ENCODE measurements at regions not wholly inside any gene's neighbourhood (a gene's known extent, or its start where the extent isn't known, plus 50 kb on each side); places are given as distances from the start of the nearest gene placed in this dataset.
"Not testable (repeated sequence)": the region's sequence is repeated elsewhere in the genome, so short reads cannot be mapped to it uniquely, and the experiment has no call there.

DNA sequence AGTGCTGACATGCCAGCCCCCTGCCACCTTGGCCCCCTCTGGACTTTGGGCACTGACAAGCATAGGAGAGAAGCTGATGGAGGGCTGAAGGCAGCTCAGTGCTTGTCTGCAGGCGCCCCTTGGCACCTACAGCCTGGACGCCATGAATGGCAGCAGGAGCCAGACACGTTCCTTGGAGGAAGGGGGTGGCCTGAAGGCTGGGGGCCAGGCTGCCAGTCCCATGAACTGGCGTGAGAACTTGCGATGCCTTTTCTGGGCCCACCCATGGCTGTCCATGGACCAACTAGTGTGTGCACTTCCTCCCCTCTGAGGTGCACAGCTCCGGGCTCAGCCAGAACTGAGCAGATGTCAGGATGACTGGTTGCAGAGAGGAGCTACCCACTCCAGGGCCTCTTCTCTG lies 99.0 kb upstream of the RANBP6 start:
- H3K4me1 Mint-ChIP-seq (ENCODE audit: low read depth) = no peaks in the 10 kb centered on the region
- H3K27ac Mint-ChIP-seq = no peak overlapping the region
- peaks cover 7% of the 10 kb centered on the region for H3K27me3 Mint-ChIP-seq
- no peak overlapping the region for H3K4me3 Mint-ChIP-seq
- H3K9me3 Mint-ChIP-seq = no peaks in the 10 kb centered on the region
- H3K36me3 Mint-ChIP-seq (ENCODE audit: low read depth) = no peaks in the 10 kb centered on the region

DNA sequence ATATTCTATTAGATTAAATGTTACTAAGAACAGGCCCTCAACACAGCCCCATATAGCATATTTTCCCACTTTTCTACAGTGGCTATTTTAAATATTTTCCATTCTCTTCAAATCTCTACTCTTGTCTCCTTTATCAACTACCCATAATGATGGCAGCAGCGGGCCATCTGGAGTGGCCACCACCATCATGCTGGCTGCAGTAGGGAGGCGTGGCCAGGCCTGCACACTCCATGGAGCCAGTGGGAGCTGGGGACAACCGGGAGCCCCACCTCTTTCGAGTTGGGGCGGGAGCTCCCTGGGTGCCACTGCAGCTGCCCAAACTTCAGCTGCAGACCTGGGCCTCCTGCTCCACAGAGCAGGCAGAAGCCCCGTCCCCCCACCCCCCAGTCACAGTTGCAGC lies 98.4 kb upstream of the RANBP6 start:
- Mint-ChIP-seq H3K36me3 (ENCODE audit: low read depth) (no peaks in the 10 kb centered on the region), H3K4me3 (no peak overlapping the region), H3K27ac (no peak overlapping the region), H3K4me1 (ENCODE audit: low read depth) (no peaks in the 10 kb centered on the region), H3K27me3 (peaks cover 7% of the 10 kb centered on the region), H3K9me3 (no peaks in the 10 kb centered on the region)

- H3K4me1 Mint-ChIP-seq (ENCODE audit: low read depth) = no peaks in the 10 kb centered on the region
- no peak overlapping the region for H3K27ac Mint-ChIP-seq
Measured at GRCh38 chr9:6113312-6113711, 97.9 kb upstream of the RANBP6 start.

GRCh38 chr9:6109986-6110385 lies 94.6 kb upstream of the RANBP6 start:
- H3K4me3 Mint-ChIP-seq = no peak overlapping the region
- peaks cover 5% of the 10 kb centered on the region for H3K4me1 Mint-ChIP-seq (ENCODE audit: low read depth)
- no peaks in the 10 kb centered on the region for H3K9me3 Mint-ChIP-seq
- H3K27ac Mint-ChIP-seq = no peak overlapping the region
- no peaks in the 10 kb centered on the region for H3K36me3 Mint-ChIP-seq (ENCODE audit: low read depth)
- no peaks in the 10 kb centered on the region for H3K27me3 Mint-ChIP-seq

More at GRCh38 chr9:6113312-6113711, 97.9 kb upstream of the RANBP6 start:
- Mint-ChIP-seq H3K4me3 (no peak overlapping the region), H3K27me3 (peaks cover 4% of the 10 kb centered on the region), H3K9me3 (no peaks in the 10 kb centered on the region), H3K36me3 (ENCODE audit: low read depth) (no peaks in the 10 kb centered on the region)

- Mint-ChIP-seq H3K4me3 (no peak overlapping the region), H3K9me3 (no peaks in the 10 kb centered on the region), H3K27ac (no peak overlapping the region), H3K36me3 (ENCODE audit: low read depth) (no peaks in the 10 kb centered on the region), H3K27me3 (no peaks in the 10 kb centered on the region), H3K4me1 (ENCODE audit: low read depth) (peaks cover 5% of the 10 kb centered on the region)
Measured at GRCh38 chr9:6109571-6109970, 94.1 kb upstream of the RANBP6 start.

- no peak overlapping the region for H3K27ac Mint-ChIP-seq
- H3K27me3 Mint-ChIP-seq = no peaks in the 10 kb centered on the region
- peaks cover 5% of the 10 kb centered on the region for H3K4me1 Mint-ChIP-seq (ENCODE audit: low read depth)
- no peaks in the 10 kb centered on the region for H3K9me3 Mint-ChIP-seq
- no peak overlapping the region for H3K4me3 Mint-ChIP-seq
- no peaks in the 10 kb centered on the region for H3K36me3 Mint-ChIP-seq (ENCODE audit: low read depth)
Measured at GRCh38 chr9:6106711-6107339, 91.4 kb upstream of the RANBP6 start.

DNA sequence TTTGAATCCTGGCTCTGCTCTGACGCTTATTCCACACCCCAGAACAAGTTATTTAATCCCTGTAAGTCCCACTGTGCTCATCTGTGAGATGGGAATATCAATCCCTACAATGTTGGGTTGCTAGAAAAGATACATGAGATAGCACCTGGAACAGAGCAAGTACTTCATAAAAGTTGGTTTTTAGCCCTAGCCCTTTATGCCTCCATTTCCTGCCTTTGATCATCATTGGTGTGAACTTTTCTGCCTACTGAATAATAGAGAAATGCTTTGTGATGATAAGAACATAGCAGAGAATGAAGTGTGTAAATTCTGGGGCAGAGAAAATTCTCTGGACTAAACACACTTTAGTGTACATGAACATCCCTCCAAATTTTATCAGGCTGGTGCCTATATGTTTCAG lies 90.3 kb upstream of the RANBP6 start:
- H3K4me1 Mint-ChIP-seq (ENCODE audit: low read depth) = peaks cover 5% of the 10 kb centered on the region
- H3K9me3 Mint-ChIP-seq = no peaks in the 10 kb centered on the region
- no peak overlapping the region for H3K4me3 Mint-ChIP-seq

GRCh38 chr9:6104406-6104805 lies 89.0 kb upstream of the RANBP6 start:
- H3K4me3 Mint-ChIP-seq; H3K27me3 Mint-ChIP-seq; H3K9me3 Mint-ChIP-seq; H3K36me3 Mint-ChIP-seq (ENCODE audit: low read depth); H3K27ac Mint-ChIP-seq; H3K4me1 Mint-ChIP-seq (ENCODE audit: low read depth): not testable (repeated sequence)

More for the DNA sequence above, 90.3 kb upstream of the RANBP6 start:
- no peaks in the 10 kb centered on the region for H3K27me3 Mint-ChIP-seq
- H3K36me3 Mint-ChIP-seq (ENCODE audit: low read depth) = no peaks in the 10 kb centered on the region
- no peak overlapping the region for H3K27ac Mint-ChIP-seq

GRCh38 chr9:6103911-6104310 lies 88.5 kb upstream of the RANBP6 start:
- H3K27ac Mint-ChIP-seq; H3K9me3 Mint-ChIP-seq; H3K4me1 Mint-ChIP-seq (ENCODE audit: low read depth); H3K36me3 Mint-ChIP-seq (ENCODE audit: low read depth); H3K4me3 Mint-ChIP-seq; H3K27me3 Mint-ChIP-seq: not testable (repeated sequence)

DNA sequence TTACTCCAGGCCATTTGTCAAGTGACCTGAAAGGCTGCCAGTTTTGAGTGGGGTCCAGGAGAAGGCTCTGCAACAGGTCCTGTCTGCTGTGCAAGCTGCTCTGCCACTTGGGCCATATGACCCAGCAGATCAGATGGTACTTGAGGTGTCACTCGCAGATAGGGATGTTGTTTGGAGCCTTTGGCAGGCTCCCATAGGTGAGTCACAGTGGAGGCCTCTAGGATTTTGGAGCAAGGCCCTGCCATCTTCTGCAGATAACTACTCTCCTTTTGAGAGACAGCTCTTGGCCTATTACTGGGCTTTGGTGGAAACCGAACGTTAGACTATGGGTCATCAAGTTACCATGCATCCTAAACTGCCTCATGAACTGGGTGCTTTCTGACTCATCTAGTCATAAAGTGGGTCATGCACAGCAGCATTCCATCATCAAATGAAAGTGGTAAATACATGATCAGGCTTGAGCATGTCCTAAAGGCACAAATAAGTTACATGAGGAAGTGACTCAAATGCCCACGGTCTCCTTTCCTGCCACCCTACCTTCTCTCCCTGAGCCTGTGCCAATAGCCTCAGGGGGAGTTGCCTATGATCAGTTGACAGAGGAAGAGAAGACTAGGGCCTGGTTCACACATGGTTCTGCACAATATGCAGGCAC lies 87.0 kb upstream of the RANBP6 start:
- H3K4me1 Mint-ChIP-seq (ENCODE audit: low read depth); H3K27me3 Mint-ChIP-seq; H3K36me3 Mint-ChIP-seq (ENCODE audit: low read depth); H3K27ac Mint-ChIP-seq; H3K9me3 Mint-ChIP-seq; H3K4me3 Mint-ChIP-seq: not testable (repeated sequence)

DNA sequence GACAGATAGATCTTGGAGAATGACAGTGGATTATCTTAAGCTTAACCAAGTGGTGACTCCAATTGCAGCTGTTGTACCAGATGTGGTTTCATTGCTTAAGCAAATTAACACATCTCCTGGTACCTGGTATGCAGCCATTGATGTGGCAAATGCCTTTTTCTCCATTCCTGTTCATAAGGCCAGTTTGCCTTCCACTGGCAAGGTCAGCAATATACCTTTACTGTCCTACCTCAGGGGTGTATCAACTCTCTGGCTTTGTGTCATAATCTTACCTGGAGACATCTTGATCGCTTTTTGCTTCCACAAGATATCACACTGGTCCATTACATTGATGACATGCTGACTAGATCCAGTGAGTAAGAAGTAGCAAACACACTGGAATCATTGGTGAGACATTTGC lies 86.3 kb upstream of the RANBP6 start:
- H3K4me1 Mint-ChIP-seq (ENCODE audit: low read depth); H3K27ac Mint-ChIP-seq; H3K9me3 Mint-ChIP-seq; H3K36me3 Mint-ChIP-seq (ENCODE audit: low read depth); H3K27me3 Mint-ChIP-seq; H3K4me3 Mint-ChIP-seq: not testable (repeated sequence)

GRCh38 chr9:6099346-6099745 lies 83.9 kb upstream of the RANBP6 start:
- H3K9me3 Mint-ChIP-seq, H3K27ac Mint-ChIP-seq, H3K4me3 Mint-ChIP-seq: not testable (repeated sequence)

DNA sequence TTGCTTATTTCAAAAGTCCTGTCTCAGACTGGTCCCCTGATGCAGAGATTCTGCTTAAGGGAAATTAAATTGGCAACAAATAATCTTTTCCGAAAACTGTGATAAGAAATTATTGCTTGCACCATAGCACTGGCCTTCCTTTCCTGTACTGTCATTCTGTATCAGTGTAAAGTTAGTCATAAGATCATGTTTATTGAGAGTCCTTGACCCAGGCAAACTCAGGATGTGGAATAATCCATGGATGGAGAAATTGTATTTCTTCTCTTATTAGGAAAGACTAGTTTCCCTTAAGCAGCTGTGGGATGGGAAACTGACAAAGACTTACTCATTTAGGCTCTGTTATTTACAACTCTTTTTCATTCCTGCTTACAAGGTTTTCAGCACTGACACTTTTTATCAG lies 83.0 kb upstream of the RANBP6 start:
- H3K9me3 Mint-ChIP-seq = no peaks in the 10 kb centered on the region
- no peak overlapping the region for H3K4me3 Mint-ChIP-seq
- no peaks in the 10 kb centered on the region for H3K4me1 Mint-ChIP-seq (ENCODE audit: low read depth)
- H3K27me3 Mint-ChIP-seq = peaks cover 9% of the 10 kb centered on the region
- no peaks in the 10 kb centered on the region for H3K36me3 Mint-ChIP-seq (ENCODE audit: low read depth)
- no peak overlapping the region for H3K27ac Mint-ChIP-seq

More at GRCh38 chr9:6099346-6099745, 83.9 kb upstream of the RANBP6 start:
- H3K36me3 Mint-ChIP-seq (ENCODE audit: low read depth); H3K27me3 Mint-ChIP-seq; H3K4me1 Mint-ChIP-seq (ENCODE audit: low read depth): not testable (repeated sequence)

GRCh38 chr9:6096821-6097220 lies 81.4 kb upstream of the RANBP6 start:
- Mint-ChIP-seq H3K4me1 (ENCODE audit: low read depth) (no peaks in the 10 kb centered on the region), H3K9me3 (no peaks in the 10 kb centered on the region), H3K4me3 (no peak overlapping the region), H3K27me3 (peaks cover 9% of the 10 kb centered on the region), H3K27ac (no peak overlapping the region), H3K36me3 (ENCODE audit: low read depth) (no peaks in the 10 kb centered on the region)

DNA sequence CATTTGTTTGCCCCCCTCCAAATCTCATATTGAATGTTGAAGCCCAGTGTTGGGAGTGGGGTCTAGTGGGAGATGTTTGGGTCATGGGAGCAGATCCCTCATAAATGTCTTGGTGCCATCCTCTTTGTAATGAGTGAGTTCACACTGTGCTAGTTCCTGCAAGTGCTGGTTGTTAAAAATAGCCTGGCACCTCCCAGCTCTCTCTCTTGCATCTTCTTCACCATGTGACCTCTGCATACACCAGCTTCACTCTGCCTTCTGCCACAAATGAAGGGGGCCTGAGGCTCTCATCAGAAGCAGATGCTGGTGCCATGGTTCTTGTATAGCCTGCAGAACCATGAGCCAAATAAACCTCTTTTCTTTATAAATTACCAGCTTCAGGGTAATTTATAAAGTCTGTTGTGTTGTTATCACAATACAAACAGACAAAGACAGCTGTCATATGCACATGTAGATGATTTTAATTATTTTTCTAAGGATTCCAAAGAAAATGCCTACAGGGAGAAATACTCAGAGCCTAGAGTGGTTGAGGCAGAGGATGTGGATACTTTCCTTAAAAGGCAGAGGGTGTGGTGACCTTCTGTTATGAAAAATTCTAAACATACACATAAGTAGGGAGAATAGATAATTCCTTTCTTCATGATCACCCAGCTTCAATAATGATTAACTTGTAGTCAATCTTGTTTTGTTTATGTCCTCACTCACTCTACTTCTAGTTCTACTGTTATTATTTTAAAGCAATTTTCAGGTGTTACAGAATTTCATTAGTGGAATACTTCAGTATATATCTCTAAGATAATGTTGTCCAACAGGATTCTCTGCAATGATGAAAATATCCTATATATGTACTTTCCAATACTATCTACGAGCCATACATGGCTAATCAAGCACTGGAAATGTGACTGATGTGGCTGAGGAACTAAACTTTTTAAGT lies 75.1 kb upstream of the RANBP6 start:
- no peak overlapping the region for H3K27ac Mint-ChIP-seq

More for the DNA sequence above, 75.1 kb upstream of the RANBP6 start:
- H3K9me3 Mint-ChIP-seq = no peaks in the 10 kb centered on the region
- H3K36me3 Mint-ChIP-seq (ENCODE audit: low read depth) = no peaks in the 10 kb centered on the region
- peaks cover 9% of the 10 kb centered on the region for H3K27me3 Mint-ChIP-seq
- no peak overlapping the region for H3K4me3 Mint-ChIP-seq
- no peaks in the 10 kb centered on the region for H3K4me1 Mint-ChIP-seq (ENCODE audit: low read depth)
